GM06990 (cell line): ENCODE measurements at regions not wholly inside any gene's neighbourhood (a gene's known extent, or its start where the extent isn't known, plus 50 kb on each side); places are given as distances from the start of the nearest gene placed in this dataset.
A peak's percentile ranks its signal among the peaks of the same experiment; 100 is the strongest.

ENCODE experiments used
- DNase-seq: peaks from one replicate; pipeline ENCODE4 v3.0.0-alpha.2; 2011; ENCODE audit not compliant: insufficient read length; ENCODE audit errors: extremely low read depth
- H3K27me3 ChIP-seq: replicated peaks from 2 replicates; pipeline ENCODE4 v1.6.0; 2011; ENCODE audit warnings: low read length; ENCODE audit not compliant: control insufficient read depth, insufficient read depth
- H3K36me3 ChIP-seq: 2 replicates; pipeline ENCODE4 v1.5.1; 2011; ENCODE audit warnings: low read length; ENCODE audit not compliant: control insufficient read depth, insufficient read depth
- H3K4me3 ChIP-seq: replicated peaks from 2 replicates; pipeline ENCODE4 v1.5.1; 2011; ENCODE audit warnings: low read depth, mild to moderate bottlenecking, control low read depth, low read length
- TF ChIP-seq, protein P1 (sequence below): IDR thresholded peaks from 2 replicates; pipeline ENCODE4 v1.5.1; 2011; ENCODE audit warnings: low read length, control low read depth, mild to moderate bottlenecking, inconsistent platforms; ENCODE audit not compliant: insufficient read depth, poor library complexity, severe bottlenecking

DNA sequence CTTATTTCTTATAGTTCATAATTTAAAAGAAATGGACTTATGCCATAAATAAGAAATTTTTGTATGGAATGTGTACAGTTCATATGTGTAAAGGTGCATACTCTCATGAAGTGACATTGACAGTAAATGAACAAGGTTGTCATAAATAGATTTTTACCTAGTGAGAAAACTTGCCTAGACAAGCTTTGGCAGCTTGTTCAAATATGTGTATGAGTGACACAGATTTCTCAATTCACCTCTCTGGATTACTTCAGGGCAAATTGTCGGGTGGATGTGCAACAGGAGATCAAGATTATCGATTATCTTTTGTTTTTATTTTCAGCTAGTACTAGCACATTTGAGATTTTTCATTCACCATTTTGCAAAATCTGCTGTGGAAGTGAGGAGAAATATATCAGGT is 758.1 kb upstream of the ACVR2A start:
- DNase-seq = no peak
- TF ChIP-seq, protein P1, sequence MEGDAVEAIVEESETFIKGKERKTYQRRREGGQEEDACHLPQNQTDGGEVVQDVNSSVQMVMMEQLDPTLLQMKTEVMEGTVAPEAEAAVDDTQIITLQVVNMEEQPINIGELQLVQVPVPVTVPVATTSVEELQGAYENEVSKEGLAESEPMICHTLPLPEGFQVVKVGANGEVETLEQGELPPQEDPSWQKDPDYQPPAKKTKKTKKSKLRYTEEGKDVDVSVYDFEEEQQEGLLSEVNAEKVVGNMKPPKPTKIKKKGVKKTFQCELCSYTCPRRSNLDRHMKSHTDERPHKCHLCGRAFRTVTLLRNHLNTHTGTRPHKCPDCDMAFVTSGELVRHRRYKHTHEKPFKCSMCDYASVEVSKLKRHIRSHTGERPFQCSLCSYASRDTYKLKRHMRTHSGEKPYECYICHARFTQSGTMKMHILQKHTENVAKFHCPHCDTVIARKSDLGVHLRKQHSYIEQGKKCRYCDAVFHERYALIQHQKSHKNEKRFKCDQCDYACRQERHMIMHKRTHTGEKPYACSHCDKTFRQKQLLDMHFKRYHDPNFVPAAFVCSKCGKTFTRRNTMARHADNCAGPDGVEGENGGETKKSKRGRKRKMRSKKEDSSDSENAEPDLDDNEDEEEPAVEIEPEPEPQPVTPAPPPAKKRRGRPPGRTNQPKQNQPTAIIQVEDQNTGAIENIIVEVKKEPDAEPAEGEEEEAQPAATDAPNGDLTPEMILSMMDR = no peak
- Histone ChIP-seq H3K36me3 (no peaks in the 10 kb centered on the region), H3K4me3 (no peak overlapping the region), H3K27me3 (no peaks in the 10 kb centered on the region)

DNA sequence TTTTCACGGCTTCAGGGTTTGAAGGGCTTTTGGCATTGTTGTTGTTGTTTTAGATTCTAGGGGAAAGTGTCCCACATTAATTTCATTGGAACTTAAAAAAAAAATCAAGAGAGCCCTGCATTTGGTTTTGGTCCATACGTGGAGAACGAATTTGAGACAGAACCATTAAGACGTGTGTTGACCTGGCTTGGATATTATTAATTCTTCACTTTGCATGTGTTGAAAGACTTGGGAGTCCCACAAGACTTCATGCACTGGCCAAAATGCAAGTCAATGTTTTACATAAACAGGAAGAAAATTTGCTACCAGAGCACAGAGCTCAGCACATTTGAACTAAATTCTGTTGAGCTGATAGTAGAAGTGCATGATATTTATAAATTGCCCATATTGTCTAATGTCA is 761.2 kb upstream of the ACVR2A start:
- TF ChIP-seq, protein P1 = no peak
- Histone ChIP-seq H3K36me3 (no peaks in the 10 kb centered on the region), H3K4me3 (no peak overlapping the region), H3K27me3 (no peaks in the 10 kb centered on the region)
- no peak for DNase-seq

DNA sequence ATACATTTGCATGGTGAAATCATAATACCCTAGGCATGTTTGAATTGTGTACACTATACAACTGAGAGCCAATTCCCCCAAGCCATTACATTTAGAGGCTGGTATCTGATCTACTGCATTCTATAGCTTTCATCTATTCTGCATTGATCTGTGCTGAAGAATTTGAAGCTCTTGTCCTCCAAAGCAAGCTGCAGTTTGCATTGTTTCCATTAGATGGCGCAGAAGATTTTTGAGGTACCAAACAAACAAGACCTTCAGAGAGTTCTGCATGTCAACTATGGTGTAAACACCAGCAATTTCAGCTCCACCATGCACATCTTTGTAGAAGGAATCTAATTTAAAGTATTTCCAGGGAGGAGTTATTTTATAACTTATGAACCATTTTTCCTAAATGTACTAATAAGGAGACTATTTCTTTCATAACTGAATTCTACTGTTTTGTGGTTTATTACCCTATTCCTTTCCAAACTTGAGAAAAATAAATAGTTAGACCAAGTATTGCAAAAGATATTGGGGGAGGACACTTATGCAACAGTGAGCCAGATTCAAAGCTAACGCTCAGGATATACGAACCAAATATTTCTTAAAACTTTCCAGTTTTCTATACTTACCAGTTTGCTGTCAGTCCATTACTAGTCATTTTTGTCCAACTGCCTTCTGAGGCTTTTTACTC is 761.8 kb upstream of the ACVR2A start:
- DNase-seq = peak; percentile 16
- Histone ChIP-seq H3K27me3 (no peaks in the 10 kb centered on the region), H3K36me3 (no peaks in the 10 kb centered on the region), H3K4me3 (no peak overlapping the region)
- TF ChIP-seq, protein P1 = peak; percentile 83

DNA sequence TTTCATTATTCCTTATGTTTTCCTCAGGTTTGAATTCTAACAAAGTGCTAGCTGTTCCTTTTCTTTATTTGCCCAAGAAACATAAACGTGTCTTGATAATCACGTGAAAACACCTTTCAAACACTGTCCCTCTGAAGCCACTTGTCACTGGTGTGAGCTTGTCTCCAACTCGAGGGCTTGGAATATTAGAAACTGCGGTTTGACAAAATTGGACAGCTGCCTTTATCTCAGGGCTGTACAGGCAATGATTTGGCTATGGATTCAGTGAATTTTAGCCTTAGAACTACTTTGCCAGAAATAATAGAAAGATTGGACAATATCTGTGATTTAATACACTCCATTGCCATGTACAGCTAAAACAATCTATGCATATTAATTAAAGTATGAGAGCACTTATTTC is 763.0 kb upstream of the ACVR2A start:
- Histone ChIP-seq H3K27me3 (no peaks in the 10 kb centered on the region), H3K4me3 (no peak overlapping the region), H3K36me3 (no peaks in the 10 kb centered on the region)
- TF ChIP-seq, protein P1 = no peak
- DNase-seq = no peak

DNA sequence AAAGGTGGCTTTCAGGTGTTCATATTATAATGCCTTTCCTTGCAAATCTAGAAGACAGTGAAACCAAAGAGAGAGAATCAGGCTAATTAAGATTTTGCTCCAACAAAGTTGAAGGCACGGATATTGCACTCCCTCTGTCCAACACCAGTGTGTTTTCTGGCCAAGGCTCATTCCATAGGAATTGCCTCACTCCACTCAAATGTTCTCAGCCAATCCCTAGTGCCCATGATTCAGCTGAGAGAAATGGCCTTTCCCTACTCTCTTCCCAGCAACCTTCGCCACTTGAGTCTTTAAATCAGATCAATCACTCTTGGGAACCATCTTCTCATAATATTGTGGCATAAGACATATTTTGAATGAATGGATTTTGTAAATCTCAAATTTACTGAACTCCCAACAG is 768.2 kb upstream of the ACVR2A start:
- no peaks in the 10 kb centered on the region for H3K27me3 ChIP-seq
- no peaks in the 10 kb centered on the region for H3K36me3 ChIP-seq
- H3K4me3 ChIP-seq = no peak overlapping the region
- no peak for DNase-seq
- TF ChIP-seq, protein P1 = no peak

DNA sequence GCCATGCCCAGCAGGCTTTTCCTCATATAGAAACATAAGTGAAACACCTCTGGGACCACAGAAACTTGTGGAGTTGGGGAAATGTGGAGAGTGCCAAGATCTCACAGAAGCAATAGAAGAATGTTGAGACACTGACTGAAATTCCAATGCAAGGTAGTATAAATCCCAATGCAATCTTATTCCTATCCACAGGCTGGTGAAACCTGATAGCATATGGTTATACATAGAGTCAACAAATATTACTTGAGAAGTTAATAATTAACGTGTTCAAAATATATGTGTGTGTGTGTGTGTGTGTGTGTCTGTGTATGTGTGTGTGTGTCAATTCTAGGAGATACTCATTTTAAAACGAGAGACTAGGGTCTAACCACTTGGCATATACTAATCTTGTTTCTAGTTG is 776.8 kb upstream of the ACVR2A start:
- TF ChIP-seq, protein P1 = no peak
- no peak for DNase-seq
- no peaks in the 10 kb centered on the region for H3K36me3 ChIP-seq
- no peak overlapping the region for H3K4me3 ChIP-seq
- no peaks in the 10 kb centered on the region for H3K27me3 ChIP-seq
